HUES6 (cell line): ENCODE measurements at regions not wholly inside any gene's neighbourhood (a gene's known extent, or its start where the extent isn't known, plus 50 kb on each side); places are given as distances from the start of the nearest gene placed in this dataset.
"Not testable (repeated sequence)": the region's sequence is repeated elsewhere in the genome, so short reads cannot be mapped to it uniquely, and the experiment has no call there.

ENCODE experiments used
- H3K27ac ChIP-seq: 2 replicates; pipeline ENCODE4 v1.7.0; 2013; ENCODE audit warnings: low read depth, mild to moderate bottlenecking, low read length, inconsistent platforms
- H3K27me3 ChIP-seq: 2 replicates; pipeline ENCODE4 v1.6.1; 2013; ENCODE audit warnings: low read length; ENCODE audit not compliant: control insufficient read depth, insufficient read depth
- H3K36me3 ChIP-seq: 2 replicates; pipeline ENCODE4 v1.6.1; 2013; ENCODE audit warnings: low read length; ENCODE audit not compliant: control insufficient read depth, insufficient read depth
- H3K4me1 ChIP-seq: 2 replicates; pipeline ENCODE4 v1.6.1; 2013; ENCODE audit warnings: low read length; ENCODE audit not compliant: control insufficient read depth, insufficient read depth
- H3K4me3 ChIP-seq: 2 replicates; pipeline ENCODE4 v1.5.1; 2013; ENCODE audit warnings: low read depth, low read length
- H3K9ac ChIP-seq: one replicate; pipeline ENCODE4 v1.6.1; 2013; ENCODE audit warnings: mild to moderate bottlenecking, low read length
- H3K9me3 ChIP-seq: 2 replicates; pipeline ENCODE4 v1.6.1; 2013; ENCODE audit warnings: low read depth, low read length; ENCODE audit not compliant: control insufficient read depth, insufficient read depth

GRCh38 chr11:42996421-42997307, 315.1 kb upstream of the API5 start:
- Histone ChIP-seq H3K27me3 (no peaks in the 10 kb centered on the region), H3K9ac (no peak overlapping the region), H3K9me3 (no peaks in the 10 kb centered on the region), H3K4me3 (no peak overlapping the region), H3K36me3 (no peaks in the 10 kb centered on the region), H3K4me1 (no peaks in the 10 kb centered on the region), H3K27ac (no peak overlapping the region)

- H3K27me3 ChIP-seq = not testable (repeated sequence)
- peaks cover 17% of the 10 kb centered on the region for H3K9me3 ChIP-seq
These were observed 306.9 kb upstream of the API5 start for GRCh38 chr11:43004879-43005278.

DNA sequence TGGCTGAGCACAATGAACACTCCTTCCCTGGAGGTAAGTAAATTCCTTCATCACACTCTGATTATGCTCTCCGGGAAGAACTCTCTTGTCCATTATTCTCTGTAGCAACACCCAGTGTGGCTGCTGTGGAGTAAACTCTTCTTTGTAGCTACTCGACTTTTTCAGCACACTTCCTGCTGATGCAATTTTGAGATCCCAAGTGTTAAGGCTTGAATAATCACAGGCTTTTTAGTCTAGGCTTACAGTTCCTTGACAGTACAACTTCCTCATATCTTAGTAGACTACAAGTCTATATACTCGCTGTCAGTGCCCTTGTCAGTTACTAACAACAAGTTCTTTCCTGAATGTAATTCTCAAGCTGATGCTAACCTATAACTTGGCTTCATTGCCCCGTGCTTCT, 301.8 kb upstream of the API5 start:
- no peaks in the 10 kb centered on the region for H3K36me3 ChIP-seq
- no peak overlapping the region for H3K9ac ChIP-seq
- peaks cover 14% of the 10 kb centered on the region for H3K9me3 ChIP-seq
- H3K4me3 ChIP-seq = no peak overlapping the region
- no peaks in the 10 kb centered on the region for H3K27me3 ChIP-seq
- no peaks in the 10 kb centered on the region for H3K4me1 ChIP-seq
- no peak overlapping the region for H3K27ac ChIP-seq

More at GRCh38 chr11:43004879-43005278, 306.9 kb upstream of the API5 start:
- H3K27ac ChIP-seq, H3K36me3 ChIP-seq, H3K4me1 ChIP-seq, H3K4me3 ChIP-seq, H3K9ac ChIP-seq: not testable (repeated sequence)

DNA sequence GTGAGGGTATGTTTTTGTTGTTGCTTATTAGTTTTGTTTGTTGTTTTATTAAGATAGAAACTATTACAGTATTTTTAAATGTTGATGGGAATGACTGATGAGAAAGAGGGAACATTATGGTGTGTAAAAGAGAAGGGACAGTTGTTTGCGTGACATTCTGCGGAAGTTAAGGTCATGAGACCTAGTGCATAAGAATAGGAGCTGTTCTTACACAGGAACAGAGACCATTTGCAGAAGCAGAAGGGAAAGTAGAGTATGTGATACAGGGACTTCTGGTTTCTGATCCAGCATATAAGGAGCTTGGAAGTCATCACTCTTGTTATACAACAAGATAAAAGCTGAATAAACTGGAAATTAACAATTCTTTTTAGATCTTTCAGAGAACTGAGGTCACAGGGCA, 299.2 kb upstream of the API5 start:
- Histone ChIP-seq H3K4me1 (no peaks in the 10 kb centered on the region), H3K4me3 (no peak overlapping the region), H3K27ac (no peak overlapping the region), H3K9ac (no peak overlapping the region), H3K9me3 (no peaks in the 10 kb centered on the region), H3K27me3 (no peaks in the 10 kb centered on the region), H3K36me3 (no peaks in the 10 kb centered on the region)

DNA sequence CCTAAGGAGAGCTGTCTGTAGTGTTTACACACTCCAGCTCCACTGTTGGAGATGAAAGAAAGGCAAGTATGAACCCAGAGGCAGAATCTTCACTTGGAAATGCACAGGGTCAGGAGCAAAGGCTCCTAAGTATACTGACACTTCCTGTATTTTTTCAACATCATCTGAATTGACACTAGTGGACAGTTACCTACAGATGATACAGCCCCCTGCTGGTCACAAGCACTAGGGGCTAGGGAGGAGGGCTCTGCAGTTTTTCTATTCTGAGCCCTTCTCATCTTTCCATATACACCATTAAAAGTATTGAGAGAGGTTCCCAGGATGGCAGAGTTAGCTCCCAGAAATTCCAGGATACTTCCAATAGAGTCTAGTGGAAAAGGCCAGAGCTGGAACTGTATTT, 290.3 kb upstream of the API5 start:
- Histone ChIP-seq H3K36me3 (no peaks in the 10 kb centered on the region), H3K4me1 (no peaks in the 10 kb centered on the region), H3K9ac (no peak overlapping the region), H3K4me3 (no peak overlapping the region), H3K27ac (no peak overlapping the region), H3K9me3 (no peaks in the 10 kb centered on the region), H3K27me3 (no peaks in the 10 kb centered on the region)

GRCh38 chr11:43034341-43034740, 277.5 kb upstream of the API5 start:
- Histone ChIP-seq H3K27me3 (no peaks in the 10 kb centered on the region), H3K4me3 (no peak overlapping the region), H3K9me3 (no peaks in the 10 kb centered on the region), H3K9ac (no peak overlapping the region), H3K27ac (no peak overlapping the region), H3K36me3 (no peaks in the 10 kb centered on the region), H3K4me1 (no peaks in the 10 kb centered on the region)

- Histone ChIP-seq H3K9ac (no peak overlapping the region), H3K27me3 (no peaks in the 10 kb centered on the region)
These were observed 276.7 kb upstream of the API5 start for GRCh38 chr11:43035086-43035485.

DNA sequence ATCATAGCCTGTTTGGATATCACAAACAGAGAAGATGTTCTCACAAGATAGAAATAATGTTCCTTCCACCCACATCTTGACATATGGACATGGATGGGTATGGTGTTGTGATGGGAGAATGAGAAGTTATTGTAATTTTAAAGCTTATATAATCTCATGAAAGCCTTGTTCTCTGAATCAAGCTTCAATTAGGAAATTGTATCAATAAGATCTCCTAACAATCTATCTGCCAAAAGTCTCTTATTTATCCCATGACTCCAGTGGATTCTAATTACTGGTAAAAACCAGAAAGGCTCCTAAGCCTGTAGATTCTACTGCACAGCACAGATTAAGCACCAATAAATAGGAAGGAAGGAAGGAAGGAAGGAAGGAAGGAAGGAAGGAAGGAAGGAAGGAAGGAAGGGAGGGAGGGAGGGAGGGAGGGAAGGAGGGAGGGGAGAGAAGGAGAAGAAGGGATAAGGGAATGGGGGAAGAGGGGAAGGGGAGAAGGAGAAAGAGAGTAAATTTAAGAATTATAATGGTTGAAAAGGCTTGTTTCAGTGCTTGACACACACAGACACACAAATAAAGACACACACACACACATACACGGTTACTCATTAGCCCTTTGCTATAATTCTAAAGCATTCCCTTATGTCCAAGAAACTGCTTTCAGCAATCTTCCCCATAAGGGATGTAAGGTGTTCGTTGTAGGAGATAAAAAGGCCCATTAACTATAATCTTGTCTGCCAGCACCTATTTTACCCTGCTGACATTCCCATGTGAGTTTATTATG, 258.0 kb upstream of the API5 start:
- no peaks in the 10 kb centered on the region for H3K36me3 ChIP-seq
- H3K4me3 ChIP-seq = no peak overlapping the region
- no peak overlapping the region for H3K27ac ChIP-seq
- no peaks in the 10 kb centered on the region for H3K4me1 ChIP-seq
- no peak overlapping the region for H3K9ac ChIP-seq
- H3K27me3 ChIP-seq = no peaks in the 10 kb centered on the region
- no peaks in the 10 kb centered on the region for H3K9me3 ChIP-seq

More at GRCh38 chr11:43035086-43035485, 276.7 kb upstream of the API5 start:
- H3K4me3 ChIP-seq = no peak overlapping the region
- H3K27ac ChIP-seq = no peak overlapping the region
- H3K9me3 ChIP-seq = no peaks in the 10 kb centered on the region
- H3K4me1 ChIP-seq = no peaks in the 10 kb centered on the region
- H3K36me3 ChIP-seq = no peaks in the 10 kb centered on the region

DNA sequence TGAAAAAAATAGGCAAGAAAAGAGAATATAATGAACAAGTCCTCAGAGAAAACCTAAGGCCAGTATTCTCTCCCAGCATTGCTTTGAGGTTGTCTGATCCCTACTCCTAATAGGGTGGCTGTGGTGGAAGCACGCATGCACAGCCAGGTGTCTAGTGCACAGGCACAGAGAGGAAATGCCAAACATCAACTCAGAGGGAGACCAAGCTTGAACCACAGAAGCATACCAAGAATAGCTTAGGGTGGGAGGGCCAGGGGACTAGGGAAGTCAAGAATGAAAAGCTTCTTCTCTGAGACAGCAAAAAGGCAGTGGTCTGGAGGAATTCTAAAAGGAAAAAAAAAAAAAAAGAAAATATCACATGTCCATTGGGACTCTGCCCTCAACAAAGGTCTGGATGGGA, 244.1 kb upstream of the API5 start:
- Histone ChIP-seq H3K9me3 (peaks cover 32% of the 10 kb centered on the region), H3K27ac (no peak overlapping the region), H3K27me3 (no peaks in the 10 kb centered on the region), H3K36me3 (no peaks in the 10 kb centered on the region), H3K4me1 (peaks cover 4% of the 10 kb centered on the region; the same call in 1 of the 2 replicates), H3K4me3 (no peak overlapping the region), H3K9ac (no peak overlapping the region)

DNA sequence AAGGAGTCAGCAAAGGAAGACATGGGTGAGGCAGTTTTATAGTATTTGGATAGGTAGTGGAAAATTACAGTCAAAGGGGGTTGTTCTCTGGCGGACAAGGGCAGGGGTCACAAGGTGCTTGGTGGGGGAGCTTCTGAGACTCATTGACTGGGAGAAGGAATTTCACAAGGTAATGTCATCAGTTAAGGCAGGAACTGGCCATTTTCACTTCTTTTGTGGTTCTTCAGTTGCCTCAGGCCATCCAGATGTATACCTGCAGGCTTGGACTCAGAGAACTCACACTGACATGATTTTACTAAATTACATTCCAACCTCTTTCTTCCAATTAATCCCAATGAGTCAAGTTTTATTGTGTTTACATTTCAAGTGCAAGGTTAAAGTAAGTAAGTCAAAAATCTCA, 240.5 kb upstream of the API5 start:
- H3K27ac ChIP-seq = peak overlapping the region; percentile 29; the same call in 1 of the 2 replicates

GRCh38 chr11:43072096-43072495, 239.7 kb upstream of the API5 start:
- H3K9ac ChIP-seq = peak overlapping the region; percentile 38
- no peaks in the 10 kb centered on the region for H3K27me3 ChIP-seq
- H3K36me3 ChIP-seq = no peaks in the 10 kb centered on the region
- H3K4me1 ChIP-seq = peaks cover 4% of the 10 kb centered on the region; the same call in 1 of the 2 replicates
- H3K27ac ChIP-seq = peak overlapping the region; percentile 29; the same call in 1 of the 2 replicates
- no peak overlapping the region for H3K4me3 ChIP-seq
- H3K9me3 ChIP-seq = peaks cover 39% of the 10 kb centered on the region

More for the DNA sequence above, 240.5 kb upstream of the API5 start:
- Histone ChIP-seq H3K9me3 (peaks cover 39% of the 10 kb centered on the region), H3K4me1 (peaks cover 4% of the 10 kb centered on the region; the same call in 1 of the 2 replicates), H3K27me3 (no peaks in the 10 kb centered on the region), H3K9ac (no peak overlapping the region), H3K4me3 (no peak overlapping the region), H3K36me3 (no peaks in the 10 kb centered on the region)
